ENCODE measurements at regions not wholly inside any gene's neighbourhood (a gene's known extent, or its start where the extent isn't known, plus 50 kb on each side); places are given as distances from the start of the nearest gene placed in this dataset.

GRCh38 chr12:71019282-71019831, 98.8 kb upstream of the PTPRR start:
- TF ChIP-seq NFRKB (IDR thresholded peaks at IDR 0.05) (no peak), SP1 (IDR thresholded peaks at IDR 0.05) (no peak), TARDBP (IDR thresholded peaks at IDR 0.05) (no peak), L3MBTL2 (conservative IDR thresholded peaks at IDR 0.05) (no peak), FOXM1 (IDR thresholded peaks at IDR 0.05; ENCODE audit: borderline replicate concordance) (no peak), PKNOX1 (IDR thresholded peaks at IDR 0.05) (no peak)
